Retinal pigment epithelial cell (primary cell): ENCODE measurements at regions not wholly inside any gene's neighbourhood (a gene's known extent, or its start where the extent isn't known, plus 50 kb on each side); places are given as distances from the start of the nearest gene placed in this dataset.
"Not testable (repeated sequence)": the region's sequence is repeated elsewhere in the genome, so short reads cannot be mapped to it uniquely, and the experiment has no call there.

ENCODE experiments used
- DNase-seq: peaks from one replicate; pipeline ENCODE4 v3.0.0-alpha.2; 2010; ENCODE audit warnings: low read depth
- H3K4me3 ChIP-seq: 2 replicates; pipeline ENCODE4 v1.5.1; 2011; ENCODE audit warnings: mild to moderate bottlenecking, low read length, control low read depth, moderate library complexity
- CTCF ChIP-seq: conservative IDR thresholded peaks from 2 replicates; pipeline ENCODE4 v1.5.1; 2011; ENCODE audit warnings: low read depth, low read length, control low read depth, inconsistent platforms

- DNase-seq: no peak
- H3K4me3 ChIP-seq: no peak overlapping the region
- TF ChIP-seq CTCF: no peak
These were observed 97.1 kb downstream of the PRL start for GRCh38 chr6:22199771-22200170.

GRCh38 chr6:22204153-22204552, 92.7 kb downstream of the PRL start:
- no peak overlapping the region for H3K4me3 ChIP-seq
- no peak for TF ChIP-seq CTCF
- no peak for DNase-seq

GRCh38 chr6:22205266-22205665, 91.6 kb downstream of the PRL start:
- no peak overlapping the region for H3K4me3 ChIP-seq
- TF ChIP-seq CTCF: no peak
- no peak for DNase-seq

- H3K4me3 ChIP-seq: no peak overlapping the region
- TF ChIP-seq CTCF: no peak
- no peak for DNase-seq
These were observed 90.7 kb downstream of the PRL start for GRCh38 chr6:22206106-22206505.

GRCh38 chr6:22208026-22208425, 88.8 kb downstream of the PRL start:
- no peak for TF ChIP-seq CTCF
- no peak overlapping the region for H3K4me3 ChIP-seq
- DNase-seq: no peak

- no peak overlapping the region for H3K4me3 ChIP-seq
- no peak for TF ChIP-seq CTCF
- DNase-seq: no peak
These were observed 82.5 kb downstream of the PRL start for GRCh38 chr6:22214314-22214713.

GRCh38 chr6:22215474-22215873, 81.4 kb downstream of the PRL start:
- DNase-seq, H3K4me3 ChIP-seq: not testable (repeated sequence)

- no peak overlapping the region for H3K4me3 ChIP-seq
- no peak for TF ChIP-seq CTCF
- DNase-seq: no peak
These were observed 78.4 kb downstream of the PRL start for GRCh38 chr6:22218410-22218809.
